GM20000 (cell line): ENCODE measurements at regions not wholly inside any gene's neighbourhood (a gene's known extent, or its start where the extent isn't known, plus 50 kb on each side); places are given as distances from the start of the nearest gene placed in this dataset.

Experiments
- DNase-seq: peaks from one replicate; pipeline ENCODE4 v3.0.0; 2012; ENCODE audit warnings: low spot score
- CTCF ChIP-seq: IDR thresholded peaks from 2 replicates; pipeline ENCODE4 v1.5.1; 2012; ENCODE audit warnings: mild to moderate bottlenecking, control low read depth; ENCODE audit errors: extremely low read depth, missing control alignments

GRCh38 chr2:71934595-71935261, 212.9 kb downstream of the CYP26B1 start:
- no peak for DNase-seq
- TF ChIP-seq CTCF = no peak

- TF ChIP-seq CTCF = no peak
- DNase-seq = no peak
Observed at GRCh38 chr2:71934320-71934593, 213.4 kb downstream of the CYP26B1 start.

- DNase-seq = no peak
- TF ChIP-seq CTCF = no peak
Observed at GRCh38 chr2:71933467-71934319, 214.0 kb downstream of the CYP26B1 start.

- no peak for DNase-seq
- TF ChIP-seq CTCF = no peak
Observed at GRCh38 chr2:71932780-71933466, 214.7 kb downstream of the CYP26B1 start.

- TF ChIP-seq CTCF = no peak
- DNase-seq = no peak
Observed at GRCh38 chr2:71932037-71932779, 215.5 kb downstream of the CYP26B1 start.

- TF ChIP-seq CTCF = no peak
- no peak for DNase-seq
Observed at GRCh38 chr2:71930049-71930681, 217.5 kb downstream of the CYP26B1 start.
